Muscle of leg (tissue), 3 donors: ENCODE measurements at regions not wholly inside any gene's neighbourhood (a gene's known extent, or its start where the extent isn't known, plus 50 kb on each side); places are given as distances from the start of the nearest gene placed in this dataset.

Experiments used
- DNase-seq: peaks from one replicate; pipeline ENCODE4 v3.0.0; 2013
- H3K27ac ChIP-seq: one replicate; pipeline ENCODE4 v1.5.1; 2013; ENCODE audit warnings: mild to moderate bottlenecking, low read length, control low read depth
- H3K27me3 ChIP-seq: one replicate; pipeline ENCODE4 v1.6.1; 2013; ENCODE audit warnings: low read length; ENCODE audit not compliant: control insufficient read depth, insufficient read depth
- H3K36me3 ChIP-seq: one replicate; pipeline ENCODE4 v1.6.1; 2013; ENCODE audit warnings: low read length; ENCODE audit not compliant: control insufficient read depth, insufficient read depth
- H3K4me1 ChIP-seq: one replicate; pipeline ENCODE4 v1.6.1; 2013; ENCODE audit warnings: low read length; ENCODE audit not compliant: control insufficient read depth, insufficient read depth
- H3K4me3 ChIP-seq: one replicate; pipeline ENCODE4 v1.5.1; 2013; ENCODE audit warnings: low read length, control low read depth
- H3K9me3 ChIP-seq: replicated peaks from 2 replicates; pipeline ENCODE4 v1.6.1; 2013; ENCODE audit warnings: low read depth, low read length; ENCODE audit not compliant: control insufficient read depth
- WGBS: methylation state at CpG from one replicate; pipeline ENCODE4 v1.1.5; 2013; ENCODE audit warnings: missing lambda C conversion rate; ENCODE audit not compliant: insufficient coverage; 5-methylcytosine and 5-hydroxymethylcytosine counted together

DNA sequence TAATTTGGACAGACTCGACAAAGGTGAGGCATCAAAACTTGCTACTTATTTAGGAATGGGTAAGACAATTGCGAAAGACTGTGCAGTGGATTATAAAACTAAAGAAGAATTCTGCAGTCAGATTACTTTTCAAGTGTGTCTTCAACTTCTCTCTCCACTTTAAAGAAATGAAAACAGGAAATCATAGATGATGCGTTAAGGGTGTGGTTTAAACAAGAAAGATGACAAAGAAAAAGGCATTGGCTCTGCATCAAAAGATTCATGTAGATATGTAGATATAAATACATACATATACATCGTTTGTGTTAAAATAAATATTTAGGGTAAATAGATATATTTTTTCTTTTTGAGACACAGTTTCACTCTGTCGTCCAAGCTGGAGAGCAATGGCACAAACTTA is 74.6 kb upstream of the PARP11 start:
- no peak overlapping the region for H3K4me3 ChIP-seq
- no peak overlapping the region for H3K27ac ChIP-seq
- no CpG with 5 or more reads among the region's 5 CpGs for WGBS
- peaks cover 3% of the 10 kb centered on the region for H3K4me1 ChIP-seq
- H3K9me3 ChIP-seq = no peaks in the 10 kb centered on the region
- H3K27me3 ChIP-seq = no peaks in the 10 kb centered on the region
- DNase-seq = no peak
- H3K36me3 ChIP-seq = no peaks in the 10 kb centered on the region

- peak; percentile 46 for DNase-seq
- Histone ChIP-seq H3K27ac (no peak overlapping the region), H3K4me3 (no peak overlapping the region), H3K27me3 (no peaks in the 10 kb centered on the region), H3K9me3 (no peaks in the 10 kb centered on the region), H3K4me1 (no peaks in the 10 kb centered on the region), H3K36me3 (no peaks in the 10 kb centered on the region)
- 15% methylated on average over 3 of the region's 3 CpGs for WGBS
Observed at GRCh38 chr12:3945671-3946070, 72.5 kb upstream of the PARP11 start.

- H3K27ac ChIP-seq = no peak overlapping the region
- no peaks in the 10 kb centered on the region for H3K9me3 ChIP-seq
- no peaks in the 10 kb centered on the region for H3K4me1 ChIP-seq
- no peak for DNase-seq
- no CpG with 5 or more reads among the region's 1 CpG for WGBS
- H3K4me3 ChIP-seq = no peak overlapping the region
- H3K36me3 ChIP-seq = no peaks in the 10 kb centered on the region
- no peaks in the 10 kb centered on the region for H3K27me3 ChIP-seq
Observed at GRCh38 chr12:3944620-3945019, 71.4 kb upstream of the PARP11 start.

DNA sequence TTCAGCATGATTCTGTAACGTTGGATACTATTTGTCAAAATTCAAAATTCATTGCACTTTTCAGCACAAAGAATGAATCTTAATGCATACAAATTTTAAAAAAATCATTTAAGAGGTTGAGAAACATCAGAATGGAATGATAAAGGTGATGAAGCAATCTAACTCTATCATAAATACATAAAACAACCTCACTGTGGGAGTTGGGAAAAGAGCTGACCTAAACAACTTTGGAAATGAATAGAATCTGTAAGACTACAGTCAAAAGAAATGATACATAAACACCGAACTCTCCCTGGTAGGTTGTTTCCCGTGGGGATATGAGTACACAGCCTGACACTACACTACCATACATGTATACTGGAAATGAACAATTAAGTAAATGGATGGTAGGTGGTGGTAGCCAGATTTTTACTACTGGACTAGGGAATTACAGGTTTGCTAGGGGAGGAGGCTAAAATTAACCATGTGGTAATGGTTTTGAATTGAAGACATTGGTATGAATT is 64.9 kb upstream of the PARP11 start:
- DNase-seq = no peak
- Histone ChIP-seq H3K4me3 (no peak overlapping the region), H3K27me3 (no peaks in the 10 kb centered on the region), H3K4me1 (peaks cover under 1% of the 10 kb centered on the region), H3K27ac (no peak overlapping the region), H3K36me3 (no peaks in the 10 kb centered on the region), H3K9me3 (no peaks in the 10 kb centered on the region)
- no CpG with 5 or more reads among the region's 3 CpGs for WGBS

DNA sequence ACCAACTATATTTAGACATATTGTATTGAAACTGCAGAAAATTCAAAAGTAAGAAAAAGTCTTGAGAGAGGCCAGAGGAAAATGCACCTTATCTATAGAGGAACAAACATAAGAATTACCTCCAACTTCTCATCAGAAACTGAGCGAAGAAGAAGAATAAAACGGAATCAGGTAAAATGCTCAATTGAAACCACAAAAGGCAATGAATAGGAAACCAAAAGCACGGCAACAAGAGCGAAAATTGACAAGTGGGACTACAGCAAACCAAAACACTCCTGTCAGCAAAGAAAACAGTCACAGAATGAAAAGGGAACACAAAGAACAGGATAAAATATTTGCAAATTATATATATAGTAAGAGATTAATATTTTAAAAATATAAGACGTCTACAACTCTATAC is 61.9 kb upstream of the PARP11 start:
- WGBS = no CpG with 5 or more reads among the region's 5 CpGs
- no peak overlapping the region for H3K4me3 ChIP-seq
- H3K27ac ChIP-seq = no peak overlapping the region
- no peaks in the 10 kb centered on the region for H3K36me3 ChIP-seq
- H3K4me1 ChIP-seq = peaks cover 26% of the 10 kb centered on the region
- H3K9me3 ChIP-seq = no peaks in the 10 kb centered on the region
- no peaks in the 10 kb centered on the region for H3K27me3 ChIP-seq
- no peak for DNase-seq

DNA sequence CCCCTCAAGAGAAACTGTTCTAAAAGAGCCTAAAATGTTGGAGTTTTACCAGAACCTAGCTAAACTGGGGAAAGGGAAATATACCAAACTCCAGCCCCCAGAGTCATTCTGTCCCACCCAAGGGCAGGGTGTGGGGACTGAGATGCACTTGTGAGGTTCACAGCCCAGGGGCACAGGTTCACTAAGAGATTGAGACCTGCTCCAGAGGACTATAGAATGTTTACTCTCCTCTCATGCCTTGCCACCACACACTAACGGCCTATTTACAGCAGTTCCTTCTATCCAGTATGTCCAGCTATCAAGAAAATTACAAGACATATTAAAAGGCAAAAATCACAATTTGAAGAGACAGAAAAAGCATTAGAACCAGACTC is 60.6 kb upstream of the PARP11 start:
- H3K27ac ChIP-seq = no peak overlapping the region
- H3K36me3 ChIP-seq = no peaks in the 10 kb centered on the region
- WGBS = no CpG with 5 or more reads among the region's 1 CpG
- H3K9me3 ChIP-seq = no peaks in the 10 kb centered on the region
- no peak for DNase-seq
- no peak overlapping the region for H3K4me3 ChIP-seq
- H3K27me3 ChIP-seq = no peaks in the 10 kb centered on the region
- H3K4me1 ChIP-seq = peaks cover 39% of the 10 kb centered on the region

DNA sequence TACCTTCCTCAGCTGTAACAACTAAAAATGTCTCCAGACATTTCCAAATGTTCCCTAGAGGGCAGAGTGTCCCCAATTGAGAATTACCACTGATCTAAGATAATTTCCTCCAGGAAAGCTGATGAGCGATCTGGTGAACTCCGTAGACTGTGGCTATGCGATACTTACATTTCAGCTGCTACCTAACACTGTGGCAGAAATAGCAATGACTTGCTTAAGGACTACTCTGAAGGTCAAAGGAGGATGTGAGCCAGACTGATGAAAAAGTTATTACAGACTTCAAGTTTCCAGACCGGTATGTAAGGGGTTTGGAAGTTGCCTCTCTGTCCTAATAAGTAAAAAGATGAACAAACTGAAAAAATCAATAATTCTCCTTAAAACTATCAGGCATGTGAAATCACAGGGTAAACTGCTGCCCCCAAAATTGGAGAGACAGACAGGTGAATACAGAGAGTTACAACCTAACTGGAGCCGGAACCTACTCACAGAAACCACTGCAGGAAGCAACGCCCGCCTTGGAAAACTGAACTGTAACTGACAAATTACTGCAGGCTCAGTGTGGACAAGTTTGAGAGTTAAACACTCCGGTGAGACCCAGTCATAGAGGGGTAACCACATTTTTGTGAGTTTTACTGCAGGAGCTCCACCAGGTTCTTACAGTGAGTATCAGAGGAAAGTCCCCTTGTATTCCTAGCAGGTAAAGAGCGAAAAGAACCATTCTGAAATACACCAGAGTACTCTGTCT is 60.0 kb upstream of the PARP11 start:
- no peaks in the 10 kb centered on the region for H3K9me3 ChIP-seq
- no peak overlapping the region for H3K27ac ChIP-seq
- H3K4me3 ChIP-seq = no peak overlapping the region
- WGBS = 61% methylated on average over 3 of the region's 9 CpGs
- no peak for DNase-seq
- H3K27me3 ChIP-seq = no peaks in the 10 kb centered on the region
- H3K4me1 ChIP-seq = peaks cover 44% of the 10 kb centered on the region
- no peaks in the 10 kb centered on the region for H3K36me3 ChIP-seq

DNA sequence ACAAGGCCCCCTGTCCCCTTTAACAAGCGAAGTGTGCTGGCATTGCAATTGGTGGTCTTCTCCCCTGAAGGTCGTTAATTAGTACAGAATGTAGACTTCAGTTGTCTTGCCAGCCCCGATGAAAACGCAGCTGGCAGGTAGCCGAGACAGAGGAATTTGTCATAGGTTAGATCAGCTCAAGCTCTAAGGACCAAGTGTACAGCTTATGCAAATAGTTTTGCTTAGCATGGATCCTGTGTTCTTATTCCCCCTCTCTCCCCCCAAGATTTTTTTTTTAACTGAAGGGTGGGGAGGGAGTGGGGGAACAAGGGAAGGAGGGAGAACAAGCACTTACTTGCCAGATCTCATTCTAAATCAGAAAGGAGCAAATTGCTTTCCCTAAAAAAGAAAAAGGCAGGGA is 58.6 kb upstream of the PARP11 start:
- H3K4me3 ChIP-seq = no peak overlapping the region
- no peaks in the 10 kb centered on the region for H3K9me3 ChIP-seq
- peak; percentile 61 for DNase-seq
- H3K4me1 ChIP-seq = peaks cover 51% of the 10 kb centered on the region
- no peaks in the 10 kb centered on the region for H3K36me3 ChIP-seq
- H3K27me3 ChIP-seq = no peaks in the 10 kb centered on the region
- H3K27ac ChIP-seq = no peak overlapping the region
- WGBS = 30% methylated on average over 4 of the region's 5 CpGs

- Histone ChIP-seq H3K27ac (peak overlapping the region; percentile 22), H3K36me3 (no peaks in the 10 kb centered on the region), H3K9me3 (no peaks in the 10 kb centered on the region), H3K27me3 (no peaks in the 10 kb centered on the region), H3K4me1 (peaks cover 51% of the 10 kb centered on the region), H3K4me3 (no peak overlapping the region)
- no peak for DNase-seq
- 50% methylated on average over 2 of the region's 4 CpGs for WGBS
Observed at GRCh38 chr12:3931206-3931605, 58.0 kb upstream of the PARP11 start.

GRCh38 chr12:3929875-3930615 is 56.8 kb upstream of the PARP11 start:
- Histone ChIP-seq H3K4me1 (peaks cover 51% of the 10 kb centered on the region), H3K27ac (peak overlapping the region; percentile 96), H3K4me3 (no peak overlapping the region), H3K36me3 (no peaks in the 10 kb centered on the region), H3K9me3 (no peaks in the 10 kb centered on the region), H3K27me3 (no peaks in the 10 kb centered on the region)
- WGBS = 78% methylated on average over 4 of the region's 10 CpGs
- peak; percentile 70 for DNase-seq
